Endothelial cell of umbilical vein (primary cell): ENCODE measurements at regions not wholly inside any gene's neighbourhood (a gene's known extent, or its start where the extent isn't known, plus 50 kb on each side); places are given as distances from the start of the nearest gene placed in this dataset.

Experiments used
- BruUV-seq: library from RNA; stranded (reverse); fragments of 400-500 nt; replicated peaks from 2 replicates; lab custom pipeline; 2021; lab: Mats Ljungman, UMichigan
- CTCF ChIA-PET: fragments of 300-600, 350-600 bp; sonication (Branson Sonifier 250); formaldehyde crosslinking; loops from one replicate; lab custom pipeline; 2021; ENCODE audit warnings: antibody characterized with exemption, inconsistent platforms; lab: Charles Lee
- POLR2A ChIA-PET: fragments of 300-600, 350-600 bp; sonication (Branson Sonifier 250); formaldehyde crosslinking; loops from one replicate; lab custom pipeline; 2021; ENCODE audit warnings: antibody characterized with exemption, inconsistent platforms; lab: Charles Lee
- DNase-seq: peaks from one replicate; pipeline ENCODE4 v3.0.0-alpha.2; 2011; ENCODE audit warnings: low read depth, low spot score
- FAIRE-seq: peaks from 2 replicates; lab custom pipeline; 2011; peaks lifted over from hg19 to GRCh38; lab: Jason Lieb, UNC
- H2AFZ ChIP-seq: 2 replicates; pipeline ENCODE4 v1.6.0; 2012; ENCODE audit warnings: low read depth, low read length, control low read depth, inconsistent platforms
- H3K27ac ChIP-seq: 2 replicates; pipeline ENCODE4 v1.5.1; 2011; ENCODE audit warnings: low read depth, mild to moderate bottlenecking, control low read depth, low read length, moderate library complexity; ENCODE audit not compliant: insufficient read depth
- H3K27me3 ChIP-seq, 2 experiments: 2 replicates each; pipeline versions ENCODE4 v1.6.0 to v1.6.1; 2011; ENCODE audit warnings: low read length in 2 of 2, mixed read lengths in 1 of 2; ENCODE audit not compliant: control insufficient read depth in 2 of 2, insufficient read depth in 2 of 2
- H3K36me3 ChIP-seq, 2 experiments: 2 replicates in 1 of 2; 3 replicates in 1 of 2; pipeline ENCODE4 v1.5.1; 2011; ENCODE audit warnings: low read length in 2 of 2, mild to moderate bottlenecking in 1 of 2, moderate library complexity in 1 of 2; ENCODE audit not compliant: control insufficient read depth in 2 of 2, insufficient read depth in 2 of 2; ENCODE audit errors: extremely low read depth in 1 of 2
- H3K4me1 ChIP-seq: 3 replicates; pipeline ENCODE4 v1.5.1; 2011; ENCODE audit warnings: mild to moderate bottlenecking, low read length; ENCODE audit not compliant: control insufficient read depth, insufficient read depth; ENCODE audit errors: extremely low read depth
- H3K4me2 ChIP-seq: 2 replicates; pipeline ENCODE4 v1.6.1; 2011; ENCODE audit warnings: low read length, control low read depth, mixed read lengths; ENCODE audit not compliant: insufficient read depth
- H3K4me3 ChIP-seq, 3 experiments: fragments of 200-600 bp in 1 of 3; sonication (generic), shearing (Covaris generic) in 1 of 3; replicated peaks in 1 of 3; 2 replicates each; pipeline ENCODE4 v1.5.1; 2011 to 2016; ENCODE audit warnings: control low read depth in 3 of 3, low read length in 3 of 3, mild to moderate bottlenecking in 2 of 3, inconsistent platforms in 1 of 3, low read depth in 1 of 3, moderate library complexity in 1 of 3; ENCODE audit not compliant: insufficient read depth in 1 of 3
- H3K79me2 ChIP-seq: 2 replicates; pipeline ENCODE4 v1.6.0; 2012; ENCODE audit warnings: low read length, inconsistent platforms; ENCODE audit not compliant: control insufficient read depth, insufficient read depth
- H3K9ac ChIP-seq: replicated peaks from 2 replicates; pipeline ENCODE3; 2011; ENCODE audit warnings: low read length, control low read depth; ENCODE audit not compliant: insufficient read depth; ENCODE audit errors: extremely low read depth
- H3K9me1 ChIP-seq: replicated peaks from 3 replicates; pipeline ENCODE4 v1.6.0; 2011; ENCODE audit warnings: mild to moderate bottlenecking, low read length; ENCODE audit not compliant: control insufficient read depth, insufficient read depth; ENCODE audit errors: extremely low read depth
- H3K9me3 ChIP-seq: replicated peaks from 2 replicates; pipeline ENCODE4 v1.5.1; 2012; ENCODE audit warnings: low read length, inconsistent platforms; ENCODE audit not compliant: control insufficient read depth, insufficient read depth
- H4K20me1 ChIP-seq: replicated peaks from 2 replicates; pipeline ENCODE3; 2011; ENCODE audit warnings: mild to moderate bottlenecking, low read length; ENCODE audit not compliant: control insufficient read depth, insufficient read depth; ENCODE audit errors: extremely low read depth
- CTCF ChIP-seq, 2 donors: IDR thresholded peaks; 1 replicate in 1 of 2; 2 replicates in 1 of 2; pipeline ENCODE4 v1.5.1; 2011; ENCODE audit warnings: low read length in 2 of 2, mild to moderate bottlenecking in 2 of 2, moderate library complexity in 2 of 2, control low read depth in 1 of 2, inconsistent platforms in 1 of 2, low read depth in 1 of 2; ENCODE audit not compliant: insufficient read depth in 1 of 2; ENCODE audit errors: extremely low read depth in 1 of 2
- EZH2 ChIP-seq: IDR thresholded peaks from 2 replicates; pipeline ENCODE4 v1.6.1; 2012; ENCODE audit warnings: borderline replicate concordance, low read depth, mild to moderate bottlenecking, moderate library complexity, low read length, inconsistent platforms; ENCODE audit not compliant: severe bottlenecking
- FOS ChIP-seq: IDR thresholded peaks from 2 replicates; pipeline ENCODE4 v1.6.1; 2011; ENCODE audit warnings: mild to moderate bottlenecking, low read length, moderate library complexity, borderline replicate concordance; ENCODE audit not compliant: insufficient read depth
- GATA2 ChIP-seq: IDR thresholded peaks from 2 replicates; pipeline ENCODE4 v1.7.0; 2011; ENCODE audit warnings: low read depth, mild to moderate bottlenecking, moderate library complexity, mixed read lengths, low read length; ENCODE audit not compliant: insufficient read length, insufficient read depth
- JUN ChIP-seq: IDR thresholded peaks from 2 replicates; pipeline ENCODE4 v1.6.1; 2011; ENCODE audit warnings: borderline replicate concordance, low read depth; ENCODE audit not compliant: insufficient read length, insufficient read depth
- MAX ChIP-seq: IDR thresholded peaks from 2 replicates; pipeline ENCODE4 v1.6.1; 2011; ENCODE audit not compliant: insufficient read depth, insufficient read length
- MYC ChIP-seq: IDR thresholded peaks from one replicate; pipeline ENCODE4 v1.6.1; 2011; ENCODE audit warnings: mild to moderate bottlenecking, low read depth, low read length
- POLR2A ChIP-seq: IDR thresholded peaks from 2 replicates; pipeline ENCODE4 v1.6.1; 2012; ENCODE audit warnings: low read depth, mild to moderate bottlenecking, control low read depth, low read length
- POLR2AphosphoS5 ChIP-seq: IDR thresholded peaks from 2 replicates; pipeline ENCODE4 v1.6.1; 2012; ENCODE audit warnings: low read depth, mild to moderate bottlenecking, control low read depth, low read length, moderate library complexity; ENCODE audit not compliant: insufficient read depth
- dilution Hi-C: fragments of 300-500 bp; cut with MboI; formaldehyde crosslinking; loops from one replicate; pipeline ENCODE4 v1.15.0; 2019; ENCODE audit warnings: low sequenced_read_pairs; ENCODE audit not compliant: extremely low pct_ligation_motif_present
- intact Hi-C: fragments of 100-400 bp; cut with micrococcal nuclease; formaldehyde crosslinking; loops from one replicate; pipeline ENCODE4 v1.10.0; 2022

- intact Hi-C loops (no loop called here), dilution Hi-C loops (no loop called here)
- FAIRE-seq = no peak
- H3K27ac ChIP-seq = no peak overlapping the region
- H3K9me1 ChIP-seq = no peaks in the 10 kb centered on the region
- no peaks in the 10 kb centered on the region for H3K79me2 ChIP-seq
- H3K9ac ChIP-seq = no peak overlapping the region
- H3K4me3 ChIP-seq = no peak overlapping the region
- no TSS peak for BruUV-seq
- H3K4me2 ChIP-seq = no peak overlapping the region
- peaks cover 5% of the 10 kb centered on the region for H3K9me3 ChIP-seq
- H2AFZ ChIP-seq = no peak overlapping the region
- no peak for DNase-seq
- H3K36me3 ChIP-seq = no peaks in the 10 kb centered on the region
- TF ChIP-seq JUN = no peak
- no peak for TF ChIP-seq GATA2
- no peak for TF ChIP-seq MYC
- TF ChIP-seq POLR2A = no peak
- TF ChIP-seq CTCF (IDR thresholded peaks at IDR 0.05; ENCODE audit: extremely low read depth in 1 of 2, insufficient read depth in 1 of 2, low read depth in 1 of 2, low read length in 2 of 2) = no peak
- TF ChIP-seq MAX = no peak
- no peak for TF ChIP-seq POLR2AphosphoS5
- no peak for TF ChIP-seq FOS
- no peak for TF ChIP-seq EZH2
- H3K27me3 ChIP-seq = no peaks in the 10 kb centered on the region
- CTCF ChIA-PET = no interaction called here
- no peaks in the 10 kb centered on the region for H3K4me1 ChIP-seq
- H4K20me1 ChIP-seq = no peaks in the 10 kb centered on the region
- POLR2A ChIA-PET = no interaction called here
Measured at GRCh38 chr12:74066476-74066875, 471.2 kb upstream of the ATXN7L3B start.
